ENCODE measurements at regions not wholly inside any gene's neighbourhood (a gene's known extent, or its start where the extent isn't known, plus 50 kb on each side); places are given as distances from the start of the nearest gene placed in this dataset.

DNA sequence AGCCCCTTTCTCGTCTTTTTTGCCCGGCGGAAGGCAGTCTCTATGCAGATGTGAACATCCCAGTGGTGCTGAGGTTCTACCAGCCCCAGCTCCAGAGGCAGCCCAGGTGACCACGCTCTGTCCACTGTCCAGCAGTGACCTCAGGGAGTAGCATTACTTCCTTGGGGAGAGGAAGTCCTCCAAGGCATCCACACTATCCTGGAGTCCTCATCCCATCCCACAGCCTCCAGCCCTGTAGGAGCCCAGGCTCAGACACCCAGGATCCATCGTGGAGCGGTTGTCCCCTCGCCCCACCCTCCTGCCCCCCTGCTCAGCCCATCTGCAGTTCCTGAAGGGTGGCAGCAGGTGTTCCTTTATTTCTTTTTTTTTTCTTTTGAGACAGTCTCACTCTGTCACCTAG is 294.5 kb upstream of the IRX4 start:
- Mint-ChIP-seq H3K27ac (no peak overlapping the region), H3K4me3 (no peak overlapping the region), H3K27me3 (peaks cover 4% of the 10 kb centered on the region), H3K9me3 (no peaks in the 10 kb centered on the region), H3K36me3 (ENCODE audit: low read depth) (no peaks in the 10 kb centered on the region), H3K4me1 (no peaks in the 10 kb centered on the region)
- no peak for DNase-seq
- ChIA-PET CTCF (no interaction called here), POLR2A (no interaction called here)

DNA sequence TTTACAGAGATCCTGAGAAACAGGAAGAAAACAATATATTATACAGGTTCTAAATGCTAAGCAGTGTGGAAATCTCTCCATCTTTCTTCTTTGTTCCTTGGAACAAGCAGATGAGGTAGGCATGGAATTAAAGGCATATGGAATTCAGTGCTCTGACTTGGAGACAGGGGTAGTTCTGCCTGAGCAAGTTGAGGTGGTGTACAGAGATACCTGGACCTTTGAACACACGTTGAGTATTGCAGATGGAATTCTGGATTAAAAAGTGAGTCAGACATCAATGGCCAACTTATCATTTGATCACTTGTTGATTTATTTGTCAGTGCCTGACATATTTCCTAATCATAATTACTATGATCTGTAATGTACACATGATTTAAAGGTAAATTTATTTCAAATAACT is 293.9 kb upstream of the IRX4 start:
- Mint-ChIP-seq H3K36me3 (ENCODE audit: low read depth) (no peaks in the 10 kb centered on the region), H3K4me3 (no peak overlapping the region), H3K27me3 (peaks cover 4% of the 10 kb centered on the region), H3K27ac (no peak overlapping the region), H3K9me3 (no peaks in the 10 kb centered on the region), H3K4me1 (no peaks in the 10 kb centered on the region)
- ChIA-PET CTCF (no interaction called here), POLR2A (no interaction called here)
- DNase-seq: no peak

DNA sequence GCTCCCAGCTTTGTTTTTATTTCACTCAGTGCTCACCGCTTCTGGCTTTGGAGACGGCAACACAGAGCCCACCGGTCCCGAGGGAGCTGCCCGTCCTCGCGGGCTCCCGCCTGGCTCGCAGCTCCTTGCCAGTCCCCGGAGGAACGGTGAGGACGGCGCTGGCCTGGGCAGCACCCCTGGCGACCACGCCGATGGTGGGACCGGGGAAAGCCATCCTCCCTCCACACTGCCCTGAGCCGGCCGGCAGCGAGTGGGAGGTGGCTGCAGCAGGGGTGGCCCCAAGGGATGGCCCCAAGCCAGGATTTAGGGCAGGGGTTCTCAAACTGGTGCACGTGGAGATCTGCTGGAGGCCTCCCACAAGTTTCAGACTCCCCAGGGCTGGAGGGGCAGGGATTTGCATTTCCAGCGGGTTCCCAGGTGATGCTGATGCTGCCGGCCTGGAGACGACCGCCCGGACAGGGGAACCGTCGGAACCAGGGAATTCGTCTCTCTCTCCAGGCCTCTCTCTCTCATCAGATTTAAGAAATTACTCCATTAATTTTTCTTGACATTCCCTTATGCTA is 293.2 kb upstream of the IRX4 start:
- Mint-ChIP-seq H3K9me3 (no peaks in the 10 kb centered on the region), H3K4me1 (no peaks in the 10 kb centered on the region), H3K36me3 (ENCODE audit: low read depth) (no peaks in the 10 kb centered on the region), H3K27ac (no peak overlapping the region), H3K27me3 (peaks cover 4% of the 10 kb centered on the region), H3K4me3 (no peak overlapping the region)
- POLR2A ChIA-PET: no interaction called here
- CTCF ChIA-PET: no interaction called here
- DNase-seq: no peak

DNA sequence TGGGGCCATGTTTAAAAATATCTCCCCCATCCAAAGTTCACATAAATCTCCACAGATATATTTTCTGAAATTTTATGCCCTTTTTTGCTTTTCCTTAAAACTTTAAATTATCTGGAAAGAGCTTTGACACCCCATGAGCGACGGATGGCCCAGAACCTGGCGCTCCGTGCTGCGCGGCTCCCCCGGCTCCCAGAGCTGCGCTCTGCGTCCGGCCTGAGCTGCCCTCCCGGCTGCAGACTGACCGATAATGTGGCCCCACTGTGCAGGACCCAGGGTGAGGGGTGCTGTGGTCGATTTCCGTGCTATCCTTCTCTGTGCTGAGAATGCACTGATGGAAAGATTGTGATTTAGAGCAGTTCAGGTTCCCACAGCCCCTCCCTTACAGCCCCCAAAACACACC is 292.3 kb upstream of the IRX4 start:
- Mint-ChIP-seq H3K27me3 (peaks cover 4% of the 10 kb centered on the region), H3K27ac (no peak overlapping the region)
- POLR2A ChIA-PET: no interaction called here

DNA sequence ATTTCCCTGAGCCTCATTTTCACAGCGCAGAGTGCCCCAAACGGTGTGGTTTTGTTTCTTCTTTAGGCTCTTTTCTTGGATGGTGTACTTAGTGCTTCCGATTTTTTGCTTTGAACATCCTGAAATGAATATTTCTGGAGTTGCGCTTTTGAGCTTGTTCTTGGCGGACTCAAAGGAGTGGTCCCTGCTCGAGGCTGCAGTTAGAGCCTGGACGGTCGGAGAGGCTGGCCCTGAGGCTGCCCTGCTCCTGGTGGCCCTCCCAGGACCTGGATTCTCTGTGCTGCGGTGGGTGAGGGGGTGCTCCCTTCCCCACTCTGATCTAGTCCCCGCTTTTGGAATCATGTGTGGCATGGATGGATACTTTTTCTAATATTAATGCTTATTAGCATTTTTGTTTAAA is 291.8 kb upstream of the IRX4 start:
- Mint-ChIP-seq H3K9me3 (no peaks in the 10 kb centered on the region), H3K4me3 (no peak overlapping the region), H3K27ac (no peak overlapping the region), H3K4me1 (no peaks in the 10 kb centered on the region), H3K27me3 (peaks cover 4% of the 10 kb centered on the region), H3K36me3 (ENCODE audit: low read depth) (no peaks in the 10 kb centered on the region)
- CTCF ChIA-PET: no interaction called here
- POLR2A ChIA-PET: no interaction called here
- DNase-seq: no peak

More for the DNA sequence above, 292.3 kb upstream of the IRX4 start:
- no peaks in the 10 kb centered on the region for H3K9me3 Mint-ChIP-seq
- no peak overlapping the region for H3K4me3 Mint-ChIP-seq
- no peak for DNase-seq
- CTCF ChIA-PET: no interaction called here
- H3K4me1 Mint-ChIP-seq: no peaks in the 10 kb centered on the region
- no peaks in the 10 kb centered on the region for H3K36me3 Mint-ChIP-seq (ENCODE audit: low read depth)

DNA sequence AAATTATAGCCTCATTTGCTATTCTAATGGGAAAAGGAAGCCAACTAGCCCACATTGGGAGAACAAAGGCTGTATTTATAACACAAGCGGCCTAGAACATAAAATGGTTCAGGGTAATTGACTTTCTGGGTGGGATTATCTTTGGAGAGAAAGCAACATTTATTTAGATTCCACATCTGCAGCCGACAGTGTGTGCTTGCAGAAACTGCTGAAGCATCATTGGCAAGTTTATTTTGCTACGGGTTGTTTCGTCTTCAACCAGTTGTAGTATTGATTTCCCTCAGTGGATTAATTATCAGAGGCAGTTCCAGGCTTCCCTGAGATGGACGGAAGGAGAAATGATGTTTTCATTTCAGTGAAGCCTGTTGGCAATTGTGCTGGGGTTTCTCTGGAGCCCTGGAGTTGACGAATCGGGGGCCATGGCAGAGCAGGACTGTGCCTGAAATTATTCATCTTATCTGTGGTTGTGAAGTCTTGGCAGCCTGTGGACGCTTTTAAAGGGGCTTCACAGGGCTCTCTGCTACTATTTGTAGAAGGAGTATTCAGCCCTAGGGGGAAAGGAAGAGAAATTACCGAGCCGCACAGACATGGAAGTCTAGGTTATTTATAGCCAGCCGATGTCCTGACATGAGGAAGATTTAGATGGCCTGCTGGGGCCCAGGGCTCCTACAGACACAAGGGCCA is 290.6 kb upstream of the IRX4 start:
- Mint-ChIP-seq H3K36me3 (ENCODE audit: low read depth) (no peaks in the 10 kb centered on the region), H3K27me3 (peaks cover 4% of the 10 kb centered on the region), H3K9me3 (no peaks in the 10 kb centered on the region), H3K27ac (no peak overlapping the region), H3K4me3 (no peak overlapping the region), H3K4me1 (no peaks in the 10 kb centered on the region)
- POLR2A ChIA-PET: no interaction called here
- CTCF ChIA-PET: no interaction called here
- no peak for DNase-seq

DNA sequence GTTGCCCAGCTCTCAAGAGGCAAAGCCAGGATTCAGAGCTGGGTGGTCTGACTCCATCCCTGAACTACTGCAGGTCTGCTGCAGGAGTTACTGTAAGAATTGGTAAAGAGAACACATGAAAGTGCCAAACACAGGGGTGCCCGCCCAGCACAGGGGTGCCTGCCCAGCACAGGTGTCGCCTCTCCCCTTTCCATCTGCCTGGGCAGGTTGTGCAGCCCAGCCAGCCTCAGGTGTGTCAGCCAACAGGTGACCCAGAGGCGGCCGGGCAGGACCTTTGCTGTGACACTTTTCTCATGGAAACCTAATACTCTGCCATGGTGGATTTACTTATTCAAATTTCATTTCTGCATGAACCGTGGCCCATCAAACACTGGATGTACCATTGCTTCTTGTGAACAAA is 289.7 kb upstream of the IRX4 start:
- no peak for DNase-seq
- no peak overlapping the region for H3K27ac Mint-ChIP-seq
- H3K4me3 Mint-ChIP-seq: no peak overlapping the region
- ChIA-PET POLR2A (no interaction called here), CTCF (no interaction called here)
- H3K36me3 Mint-ChIP-seq (ENCODE audit: low read depth): no peaks in the 10 kb centered on the region
- no peaks in the 10 kb centered on the region for H3K4me1 Mint-ChIP-seq
- peaks cover 4% of the 10 kb centered on the region for H3K27me3 Mint-ChIP-seq
- H3K9me3 Mint-ChIP-seq: no peaks in the 10 kb centered on the region

DNA sequence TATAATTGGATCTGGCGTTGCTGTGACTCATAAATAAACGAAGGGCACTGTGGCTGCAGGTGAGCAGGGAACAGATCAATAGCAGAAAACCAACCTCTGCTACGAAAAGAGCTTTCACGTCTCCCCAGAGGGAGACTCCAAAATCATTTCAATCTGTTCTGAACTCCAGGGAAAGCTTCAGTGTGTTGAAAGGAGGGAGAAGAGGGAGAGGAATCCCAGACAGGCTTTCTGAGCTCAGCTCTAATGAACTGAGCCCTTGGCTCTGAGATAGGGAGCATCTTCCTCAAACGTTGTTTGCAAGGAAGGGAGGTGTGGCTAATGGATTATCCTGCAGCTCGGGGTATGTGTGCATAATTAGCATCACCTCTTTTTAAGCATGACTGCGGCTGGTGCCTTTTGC is 288.0 kb upstream of the IRX4 start:
- Mint-ChIP-seq H3K27ac (no peak overlapping the region), H3K27me3 (peaks cover 4% of the 10 kb centered on the region), H3K9me3 (no peaks in the 10 kb centered on the region), H3K4me1 (no peaks in the 10 kb centered on the region), H3K4me3 (no peak overlapping the region), H3K36me3 (ENCODE audit: low read depth) (no peaks in the 10 kb centered on the region)
- ChIA-PET POLR2A (no interaction called here), CTCF (no interaction called here)
- DNase-seq: no peak

DNA sequence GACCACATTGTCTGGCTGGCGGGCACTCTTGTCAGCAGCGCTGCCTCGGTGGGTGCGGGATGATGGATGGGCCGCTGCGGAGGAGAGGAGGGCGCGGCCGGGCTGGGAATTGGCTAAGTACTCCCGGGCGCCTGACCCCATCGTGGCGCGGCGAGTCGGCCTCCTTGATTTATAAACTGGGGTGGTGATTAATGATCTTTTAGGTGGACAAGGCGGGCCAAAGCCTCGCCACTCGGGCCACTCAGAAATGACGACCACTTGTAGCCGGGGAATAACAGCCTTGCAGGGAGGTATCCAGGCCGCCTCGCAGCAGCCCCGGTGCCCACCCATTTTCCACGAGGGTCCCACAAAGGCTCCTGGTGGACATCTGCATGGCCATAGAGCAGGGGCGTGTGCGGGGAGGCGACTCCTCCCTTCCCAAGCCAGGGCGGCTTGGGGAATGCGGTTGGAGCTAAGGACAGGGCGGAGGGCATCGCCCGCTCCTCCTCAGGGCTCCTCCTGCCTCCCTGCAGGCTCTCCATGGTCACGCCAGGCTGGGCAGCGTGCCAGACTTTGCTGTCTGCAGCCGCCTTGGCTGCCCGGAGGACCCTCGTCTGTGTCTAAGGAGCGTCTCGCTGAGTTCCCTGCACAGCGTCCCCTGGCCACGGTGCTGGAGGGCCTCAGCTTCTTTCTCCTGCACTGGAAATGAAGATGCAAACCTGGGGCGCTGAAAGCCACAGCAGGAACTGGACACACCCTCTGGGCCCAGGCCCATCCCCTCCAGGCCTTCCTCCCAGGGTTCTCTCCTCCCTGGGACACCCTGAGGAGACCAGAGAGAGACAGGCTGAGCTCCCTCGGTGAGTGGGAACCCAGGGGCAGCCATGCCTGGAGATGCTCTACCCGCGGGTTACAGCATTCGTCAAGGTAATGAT is 287.4 kb upstream of the IRX4 start:
- DNase-seq: no peak
- Mint-ChIP-seq H3K4me1 (no peaks in the 10 kb centered on the region), H3K27me3 (peaks cover 4% of the 10 kb centered on the region), H3K36me3 (ENCODE audit: low read depth) (no peaks in the 10 kb centered on the region), H3K9me3 (no peaks in the 10 kb centered on the region), H3K27ac (no peak overlapping the region), H3K4me3 (no peak overlapping the region)
- CTCF ChIA-PET: no interaction called here
- POLR2A ChIA-PET: no interaction called here

DNA sequence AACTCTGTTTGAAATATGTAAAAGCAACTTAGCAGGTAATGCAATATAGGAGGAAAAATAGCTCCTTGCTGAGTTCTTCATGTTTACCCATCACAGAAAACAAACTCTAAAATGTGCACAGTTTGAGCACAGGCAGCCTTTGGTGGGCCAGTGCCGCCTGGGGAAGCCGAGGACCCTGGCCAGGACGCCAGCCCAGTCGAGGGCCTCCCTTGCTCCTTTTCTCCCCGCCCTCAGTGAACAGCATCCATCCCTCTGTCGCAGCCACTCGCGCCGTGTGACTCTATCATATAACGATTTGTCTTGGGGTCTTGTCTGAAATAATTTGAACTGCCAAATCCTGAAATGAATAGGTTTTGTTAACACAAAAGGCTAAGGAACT is 286.7 kb upstream of the IRX4 start:
- no peak for DNase-seq
- Mint-ChIP-seq H3K36me3 (ENCODE audit: low read depth) (no peaks in the 10 kb centered on the region), H3K27ac (no peak overlapping the region), H3K9me3 (no peaks in the 10 kb centered on the region), H3K27me3 (peaks cover 2% of the 10 kb centered on the region), H3K4me1 (no peaks in the 10 kb centered on the region), H3K4me3 (no peak overlapping the region)
- CTCF ChIA-PET: no interaction called here
- POLR2A ChIA-PET: no interaction called here

DNA sequence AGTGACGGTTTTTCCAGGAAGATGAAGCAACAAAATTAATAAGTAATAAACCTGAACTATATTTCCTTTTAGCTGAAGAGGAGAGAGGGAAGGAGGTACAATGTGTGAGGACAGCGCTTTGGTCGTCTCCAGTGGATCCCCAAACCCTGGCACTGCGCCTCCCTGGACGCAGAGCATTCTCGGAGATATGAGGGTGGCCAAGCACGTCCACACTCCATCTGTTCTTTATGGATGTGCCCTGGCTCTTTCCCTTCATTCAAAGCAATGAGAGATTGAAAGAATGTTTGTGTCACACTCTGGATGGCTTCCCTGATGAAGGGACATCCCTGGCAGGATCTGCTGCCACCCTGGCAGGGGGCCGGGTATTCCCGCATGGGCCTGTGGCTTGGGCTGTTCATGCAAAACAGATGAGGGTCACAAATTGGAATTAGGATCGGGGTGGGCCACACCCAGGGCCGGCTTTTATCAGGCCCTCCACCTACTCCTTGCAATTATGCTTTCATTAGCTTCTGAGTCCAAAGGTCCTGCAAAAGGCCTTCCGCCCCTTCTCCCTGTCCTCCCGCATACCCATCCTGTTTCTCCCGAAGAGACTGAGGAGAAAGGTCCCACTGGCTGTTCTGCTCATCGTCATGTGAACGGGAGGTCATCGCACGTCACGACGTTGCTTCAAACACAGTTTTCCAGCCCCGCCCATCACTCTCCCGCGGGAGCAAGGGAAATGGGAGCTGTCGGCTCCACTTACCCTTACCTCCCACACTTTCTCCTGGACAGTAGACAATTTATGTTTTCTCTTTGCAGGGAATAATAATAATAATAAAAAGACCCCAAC is 286.1 kb upstream of the IRX4 start:
- H3K4me3 Mint-ChIP-seq: no peak overlapping the region
- no peaks in the 10 kb centered on the region for H3K27me3 Mint-ChIP-seq
- DNase-seq: no peak
- H3K36me3 Mint-ChIP-seq (ENCODE audit: low read depth): no peaks in the 10 kb centered on the region
- H3K4me1 Mint-ChIP-seq: no peaks in the 10 kb centered on the region
- ChIA-PET POLR2A (no interaction called here), CTCF (no interaction called here)
- no peak overlapping the region for H3K27ac Mint-ChIP-seq
- no peaks in the 10 kb centered on the region for H3K9me3 Mint-ChIP-seq

DNA sequence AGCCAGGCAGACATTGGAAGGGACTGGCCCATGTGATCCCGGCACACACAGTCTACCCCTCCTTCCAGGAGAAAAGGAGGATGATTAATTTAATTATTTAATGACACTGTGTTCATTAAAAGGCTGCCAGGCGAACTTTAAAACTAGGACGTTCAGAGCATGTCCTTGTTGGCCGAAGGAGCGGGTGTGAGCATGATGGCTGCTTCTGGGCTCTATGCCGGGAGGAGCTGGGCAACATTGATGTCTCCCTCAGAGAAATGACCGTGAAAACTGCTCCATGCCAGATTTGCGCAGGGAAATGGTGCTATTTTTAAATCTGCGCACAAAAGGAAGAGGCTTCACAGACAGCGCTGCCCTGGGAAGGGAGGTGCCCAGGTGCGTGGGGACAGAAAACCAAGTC is 284.9 kb upstream of the IRX4 start:
- POLR2A ChIA-PET: no interaction called here

DNA sequence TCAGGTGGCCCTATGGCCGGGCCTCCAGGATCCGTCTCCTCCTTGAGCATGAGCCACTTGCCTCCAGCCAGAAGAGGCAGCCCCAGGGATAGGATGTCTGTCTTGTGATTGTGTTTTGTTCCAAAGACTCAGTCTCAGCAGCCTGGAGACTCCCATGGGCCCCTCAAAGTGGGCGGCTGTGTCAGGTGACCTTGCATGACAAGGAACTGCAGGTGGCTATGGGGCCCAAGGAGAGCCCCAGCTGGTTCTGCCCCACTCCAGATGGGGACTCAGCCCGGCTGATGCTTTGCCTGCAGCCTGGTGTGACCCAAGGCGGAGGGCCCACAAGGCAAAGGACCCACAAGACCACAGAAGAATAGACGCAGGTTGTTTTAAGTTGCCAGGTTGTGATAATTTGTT is 284.3 kb upstream of the IRX4 start:
- POLR2A ChIA-PET: no interaction called here

More for the DNA sequence above, 284.9 kb upstream of the IRX4 start:
- Mint-ChIP-seq H3K4me3 (no peak overlapping the region), H3K9me3 (no peaks in the 10 kb centered on the region), H3K27me3 (no peaks in the 10 kb centered on the region), H3K36me3 (ENCODE audit: low read depth) (no peaks in the 10 kb centered on the region), H3K4me1 (no peaks in the 10 kb centered on the region), H3K27ac (no peak overlapping the region)
- no peak for DNase-seq
- CTCF ChIA-PET: no interaction called here

More for the DNA sequence above, 284.3 kb upstream of the IRX4 start:
- H3K36me3 Mint-ChIP-seq (ENCODE audit: low read depth): no peaks in the 10 kb centered on the region
- no peaks in the 10 kb centered on the region for H3K4me1 Mint-ChIP-seq
- H3K9me3 Mint-ChIP-seq: no peaks in the 10 kb centered on the region
- CTCF ChIA-PET: no interaction called here
- H3K27ac Mint-ChIP-seq: no peak overlapping the region
- no peak for DNase-seq
- no peak overlapping the region for H3K4me3 Mint-ChIP-seq
- H3K27me3 Mint-ChIP-seq: peaks cover 2% of the 10 kb centered on the region
